Renal cortical epithelial cell (primary cell): ENCODE measurements at regions not wholly inside any gene's neighbourhood (a gene's known extent, or its start where the extent isn't known, plus 50 kb on each side); places are given as distances from the start of the nearest gene placed in this dataset.

Source experiments
- DNase-seq: peaks from one replicate; pipeline ENCODE4 v3.0.0-alpha.2; 2011; ENCODE audit warnings: low read depth

- no peak for DNase-seq
Measured at GRCh38 chr4:116872308-116872707, 213.1 kb downstream of the TRAM1L1 start.

GRCh38 chr4:116870686-116871085 is 214.7 kb downstream of the TRAM1L1 start:
- DNase-seq, result no peak

- peak; percentile 10 for DNase-seq
Measured at GRCh38 chr4:116866106-116866505, 219.3 kb downstream of the TRAM1L1 start.

- DNase-seq, result no peak
Measured at GRCh38 chr4:116862592-116862991, 222.8 kb downstream of the TRAM1L1 start.

DNA sequence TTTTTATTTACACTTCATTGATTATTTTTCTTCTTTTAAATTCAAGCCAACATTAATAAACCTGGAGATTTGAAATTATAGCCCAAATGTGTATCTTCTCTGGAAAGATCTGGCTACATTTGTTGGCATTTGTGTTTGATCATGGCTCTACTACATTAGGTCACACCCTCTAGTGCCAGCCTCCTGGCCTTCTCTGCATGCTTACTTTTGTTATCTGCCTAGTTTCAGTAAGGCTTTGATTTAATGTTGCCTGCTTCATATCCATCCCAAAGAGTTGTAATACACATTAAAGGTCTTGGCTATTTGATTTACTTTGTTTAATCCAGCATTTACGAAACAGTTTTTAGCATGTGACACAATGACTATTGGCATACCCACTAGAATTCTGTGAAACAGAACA is 224.5 kb downstream of the TRAM1L1 start:
- DNase-seq, result no peak

DNA sequence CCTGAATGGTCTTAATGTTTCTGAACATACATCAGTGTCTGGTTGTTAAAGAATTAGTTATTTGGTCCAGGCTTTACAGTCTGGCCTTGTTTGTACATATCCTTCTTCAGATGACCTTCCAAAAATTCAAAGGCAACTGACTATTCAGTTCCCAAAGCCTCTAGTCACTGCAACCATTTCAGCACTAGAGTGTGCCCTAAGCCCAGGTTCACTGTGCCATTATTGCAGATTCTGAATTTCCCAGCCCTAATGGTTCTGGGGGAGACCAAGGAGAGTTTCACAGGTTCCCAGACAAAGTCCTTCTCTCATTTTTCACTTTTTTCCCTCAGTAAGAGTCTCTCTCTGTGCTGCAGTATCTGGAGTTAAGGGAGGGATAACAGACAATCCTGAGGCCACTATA is 235.8 kb downstream of the TRAM1L1 start:
- DNase-seq, result no peak

DNA sequence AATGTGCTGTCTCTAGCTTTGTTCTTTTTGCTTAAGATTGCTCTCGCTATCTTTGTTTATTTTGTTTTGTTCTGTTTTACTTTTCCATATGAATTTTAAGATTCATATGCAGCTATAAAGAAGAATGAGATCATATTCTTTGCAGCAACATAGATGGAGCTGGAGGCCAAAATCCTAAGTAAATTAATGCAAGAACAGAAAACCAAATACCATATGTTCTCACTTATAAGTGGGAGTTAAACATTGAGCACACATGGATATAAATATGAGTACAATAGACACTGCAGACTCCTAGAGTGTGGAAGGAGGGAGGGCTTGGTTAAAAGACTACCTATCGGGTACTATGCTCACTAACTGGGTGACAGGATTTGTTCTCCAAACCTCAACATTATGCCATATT is 237.8 kb downstream of the TRAM1L1 start:
- DNase-seq, result no peak

- peak; percentile 31 for DNase-seq
Measured at GRCh38 chr4:116839826-116840225, 245.6 kb downstream of the TRAM1L1 start.

GRCh38 chr4:116838609-116839008 is 246.8 kb downstream of the TRAM1L1 start:
- no peak for DNase-seq

GRCh38 chr4:116829187-116829586 is 256.2 kb downstream of the TRAM1L1 start:
- DNase-seq, result no peak

DNA sequence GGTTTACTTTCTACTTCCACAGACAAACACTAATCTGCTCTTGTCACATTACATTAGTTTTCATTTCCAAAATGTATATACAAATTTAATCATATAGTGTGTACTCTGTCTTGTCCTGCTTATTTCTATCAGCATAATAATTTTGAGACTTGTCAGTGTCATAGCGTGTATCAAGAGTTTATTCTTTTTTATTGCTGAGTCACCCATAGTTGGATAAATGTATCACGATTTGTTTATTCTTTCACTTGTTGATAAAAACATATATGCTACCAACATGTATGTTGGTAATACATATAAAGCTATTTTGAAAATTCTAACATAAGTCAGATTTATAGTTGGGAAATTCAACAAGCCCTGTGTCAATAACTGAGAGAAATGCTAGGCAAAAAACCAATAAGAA is 261.2 kb downstream of the TRAM1L1 start:
- no peak for DNase-seq

DNA sequence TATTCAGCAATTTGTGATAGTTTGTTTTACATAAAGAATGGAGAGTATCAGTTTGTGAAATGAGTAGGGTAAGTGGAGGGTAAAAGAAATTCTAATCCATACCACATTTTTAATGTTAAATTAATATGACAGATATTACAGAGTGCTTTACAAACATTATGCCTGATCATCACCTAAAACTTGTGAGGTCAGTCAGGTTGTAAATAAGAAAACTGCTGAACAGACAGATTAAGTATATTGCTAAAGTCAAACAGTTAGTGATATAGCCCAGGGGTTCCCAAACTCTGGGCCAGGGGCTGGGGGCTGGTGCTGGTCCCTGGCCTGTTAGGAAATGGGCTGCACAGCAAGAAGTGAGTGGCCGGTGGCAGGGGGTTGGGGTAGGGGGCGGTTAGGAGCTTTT is 273.6 kb downstream of the TRAM1L1 start:
- DNase-seq, result no peak

DNA sequence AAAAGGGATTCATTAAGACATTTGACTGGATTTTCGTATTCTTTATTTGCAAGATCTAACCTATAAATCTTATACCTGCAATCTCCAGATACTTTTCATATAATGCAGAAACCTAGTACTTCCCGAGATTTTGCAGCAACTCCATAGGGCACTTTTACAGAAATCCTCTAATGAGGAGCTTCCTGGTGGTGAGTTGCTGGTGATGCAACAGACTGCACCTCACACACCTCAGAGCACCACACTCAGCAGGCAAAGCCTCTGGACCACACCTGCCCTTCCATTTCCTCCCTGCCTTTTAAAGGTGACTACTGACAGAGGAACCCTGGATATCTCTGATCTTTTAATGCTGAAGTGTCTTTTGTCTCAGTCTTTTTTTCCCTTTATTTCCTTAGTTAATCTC is 289.4 kb downstream of the TRAM1L1 start:
- no peak for DNase-seq

- DNase-seq, result no peak
Measured at GRCh38 chr4:116788723-116789122, 296.7 kb downstream of the TRAM1L1 start.

GRCh38 chr4:116755051-116755450 is 330.3 kb downstream of the TRAM1L1 start:
- DNase-seq, result no peak

DNA sequence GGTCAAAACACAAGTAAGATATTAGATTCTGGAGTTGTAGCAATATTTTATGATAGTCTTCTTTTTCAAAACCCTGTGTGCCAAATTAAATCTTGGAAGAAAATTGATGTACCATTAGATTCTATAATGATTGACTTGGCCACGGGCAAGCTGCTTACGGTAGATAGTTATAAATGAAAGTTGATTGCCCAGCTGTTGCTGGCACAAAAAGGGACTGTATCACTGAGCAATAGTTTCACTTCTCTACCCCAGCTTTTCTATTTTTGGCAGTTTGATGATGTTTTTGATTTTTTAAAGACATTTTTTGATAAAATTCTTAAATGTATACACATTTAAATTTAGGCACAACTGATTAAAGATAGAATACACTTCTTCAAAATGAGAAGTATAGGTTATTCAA is 333.3 kb downstream of the TRAM1L1 start:
- DNase-seq, result no peak

DNA sequence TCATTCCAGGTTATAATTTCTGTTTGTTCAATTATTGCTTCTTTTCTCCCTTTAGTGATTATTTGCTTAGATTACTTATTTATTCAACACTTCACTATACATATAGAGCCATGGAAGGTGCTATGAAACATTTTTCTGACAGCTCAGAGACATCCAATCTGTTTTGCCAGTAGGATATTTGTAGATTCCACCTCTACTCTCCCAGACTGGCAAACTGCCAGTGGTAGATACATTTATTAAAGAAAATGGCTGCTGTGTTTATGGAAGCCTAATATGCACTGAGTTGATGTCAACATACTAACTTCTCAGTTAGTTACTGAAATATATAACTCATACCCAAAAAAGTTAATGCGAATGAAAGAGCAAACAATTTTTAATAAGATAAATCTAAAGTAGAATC is 348.6 kb downstream of the TRAM1L1 start:
- DNase-seq, result no peak

GRCh38 chr4:116734178-116734577 is 351.2 kb downstream of the TRAM1L1 start:
- no peak for DNase-seq

DNA sequence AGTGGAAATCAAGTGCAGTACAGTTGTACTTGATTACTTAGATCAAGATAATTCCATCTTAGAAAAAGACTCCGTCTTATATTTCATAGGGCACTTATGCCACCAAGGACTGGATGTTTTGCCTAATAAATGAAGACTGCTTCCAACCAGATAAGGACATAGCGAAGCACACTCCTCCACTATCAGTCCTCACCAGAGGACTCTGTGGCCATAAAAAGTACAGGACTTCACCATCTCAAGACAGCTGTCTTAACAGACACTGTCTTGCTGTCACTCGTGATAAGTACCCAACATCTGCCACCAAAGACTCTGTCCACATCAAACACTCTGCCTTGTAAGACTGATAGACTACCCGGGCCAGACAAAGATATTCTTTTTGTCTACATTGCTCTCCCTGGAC is 352.0 kb downstream of the TRAM1L1 start:
- DNase-seq, result no peak

DNA sequence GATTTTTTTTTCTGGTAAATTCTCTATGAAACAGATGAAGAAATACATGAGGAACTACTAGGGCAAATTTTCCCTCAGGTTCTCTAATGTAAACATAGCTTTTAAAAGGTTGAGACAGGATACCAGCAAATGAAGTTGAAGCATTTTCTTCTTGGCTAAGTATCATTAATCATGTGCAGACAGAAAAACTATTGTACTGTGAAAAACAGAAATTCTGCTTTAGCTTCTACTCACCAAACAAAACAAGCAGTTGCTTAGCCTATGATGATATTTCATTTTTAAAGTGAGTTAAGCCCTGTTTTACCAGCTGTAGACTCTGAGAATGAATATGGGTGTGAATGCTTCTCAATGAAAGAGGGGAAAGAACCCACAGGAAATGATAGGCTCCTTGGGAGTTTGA is 358.9 kb downstream of the TRAM1L1 start:
- peak; percentile 2 for DNase-seq

DNA sequence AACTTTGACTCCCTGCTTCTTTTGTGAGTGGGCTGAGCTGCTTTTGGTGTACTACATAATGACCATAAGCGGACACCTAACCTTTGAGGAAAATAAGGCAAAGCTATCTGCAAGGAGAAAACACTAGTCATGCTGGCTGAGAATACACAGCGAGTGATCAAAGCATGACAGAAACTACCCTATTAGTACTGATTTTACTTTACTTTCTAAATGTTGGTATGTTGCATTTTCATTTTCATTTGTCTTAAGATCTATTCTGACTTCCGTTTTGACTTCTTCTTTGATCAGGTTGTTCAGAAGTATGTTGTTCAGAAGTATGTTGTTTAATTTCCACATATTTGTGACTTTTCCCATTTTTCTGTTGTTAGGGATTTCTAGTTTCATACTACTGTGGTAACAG is 361.1 kb downstream of the TRAM1L1 start:
- DNase-seq, result no peak

DNA sequence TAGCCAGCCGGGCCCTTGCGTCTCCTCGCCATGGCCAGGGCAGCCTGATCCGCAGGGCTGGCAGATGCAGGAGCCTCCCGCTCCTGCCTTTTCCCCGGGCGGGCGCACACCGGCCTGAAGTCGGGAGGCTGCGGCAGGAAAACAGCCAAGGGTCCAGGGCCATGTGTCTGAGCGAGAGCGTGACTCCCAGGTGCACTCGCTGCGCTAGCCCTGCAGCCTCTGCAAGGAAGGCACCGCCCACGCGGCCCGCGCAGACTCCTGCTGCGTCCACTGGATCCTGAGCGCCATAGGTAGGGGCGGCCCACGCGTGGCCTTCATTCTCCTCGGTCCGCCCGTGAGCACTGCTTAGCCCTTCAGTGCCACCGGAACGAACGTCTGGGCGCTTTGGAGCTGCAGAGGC is 379.9 kb downstream of the TRAM1L1 start:
- DNase-seq, result no peak

DNA sequence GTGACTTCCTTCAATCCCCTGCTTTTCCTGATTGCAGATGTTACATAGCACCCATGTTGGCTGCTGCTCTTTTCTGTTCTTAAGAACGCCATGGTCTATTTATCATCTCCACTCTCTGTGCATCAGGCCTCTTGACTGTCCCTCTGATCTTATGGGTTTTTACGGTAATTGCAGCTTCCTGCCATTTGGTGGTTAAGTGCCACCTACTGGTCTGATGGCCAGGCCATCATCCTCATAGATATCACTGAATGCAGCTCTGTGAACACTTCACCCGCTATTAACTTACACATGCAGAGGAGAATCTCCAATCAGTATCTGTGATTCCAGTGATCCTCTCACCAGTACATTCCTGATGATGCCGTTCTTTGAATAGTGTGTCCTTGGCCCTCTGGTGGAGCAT is 382.4 kb downstream of the TRAM1L1 start:
- DNase-seq, result no peak

DNA sequence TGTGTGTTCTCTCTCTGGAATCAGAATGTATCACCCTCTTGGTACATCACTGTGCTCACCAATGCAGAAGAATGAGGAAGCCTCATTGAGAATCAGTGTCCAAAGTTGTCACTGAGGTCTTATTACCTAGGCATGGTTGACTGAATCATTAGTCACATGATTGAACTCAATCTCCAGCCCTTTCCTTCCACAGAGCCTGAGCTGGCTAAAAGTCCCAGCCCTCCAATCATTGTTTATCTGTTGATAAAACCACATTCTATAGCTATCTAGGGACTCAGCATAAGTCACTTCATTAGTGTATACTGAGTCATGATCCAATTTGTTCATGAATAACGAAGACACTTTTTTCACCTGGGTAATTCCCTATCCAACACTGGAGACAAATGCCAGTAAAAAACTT is 396.8 kb downstream of the TRAM1L1 start:
- peak; percentile 36 for DNase-seq

DNA sequence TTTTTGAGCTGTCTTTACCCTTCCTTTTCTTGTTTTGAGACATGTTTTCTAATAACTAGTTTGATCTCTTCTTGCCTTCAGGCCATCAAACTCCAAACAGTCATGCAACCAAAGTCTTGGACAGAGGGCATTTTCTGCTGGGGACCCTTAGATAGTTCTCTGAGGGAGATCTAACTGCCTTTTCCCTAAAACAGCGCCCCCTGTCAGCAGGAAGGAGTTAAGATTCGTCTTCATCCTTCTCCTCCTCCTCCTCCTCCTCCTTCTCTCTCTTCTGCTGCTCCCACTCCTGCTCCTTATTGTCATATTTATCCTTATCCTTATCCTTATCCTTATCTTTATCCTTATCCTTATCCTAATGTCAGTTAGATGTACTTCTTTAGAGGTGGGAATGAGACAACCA is 417.2 kb downstream of the TRAM1L1 start:
- no peak for DNase-seq
